Ishikawa (cell line): ENCODE measurements at regions not wholly inside any gene's neighbourhood (a gene's known extent, or its start where the extent isn't known, plus 50 kb on each side); places are given as distances from the start of the nearest gene placed in this dataset.

Experiments used
- CEBPB ChIP-seq: IDR thresholded peaks from 2 replicates; pipeline ENCODE4 v1.6.1; 2012
- CREB1 ChIP-seq: IDR thresholded peaks from 2 replicates; pipeline ENCODE4 v1.6.1; 2012; ENCODE audit warnings: low read depth
- EGR1 ChIP-seq: IDR thresholded peaks from 2 replicates; pipeline ENCODE4 v1.6.1; 2012
- EP300 ChIP-seq: IDR thresholded peaks from 2 replicates; pipeline ENCODE4 v1.6.1; 2012; ENCODE audit warnings: borderline replicate concordance
- FOXM1 ChIP-seq: IDR thresholded peaks from 2 replicates; pipeline ENCODE4 v1.6.1; 2012; ENCODE audit warnings: low read depth, borderline replicate concordance
- NFIC ChIP-seq: IDR thresholded peaks from 2 replicates; pipeline ENCODE4 v1.6.1; 2012
- RAD21 ChIP-seq: IDR thresholded peaks from 2 replicates; pipeline ENCODE4 v1.6.1; 2012; ENCODE audit warnings: low read depth
- TAF1 ChIP-seq: IDR thresholded peaks from 2 replicates; pipeline ENCODE4 v1.6.1; 2012; ENCODE audit warnings: low read depth, mild to moderate bottlenecking
- TCF12 ChIP-seq: IDR thresholded peaks from 2 replicates; pipeline ENCODE4 v1.6.1; 2012; ENCODE audit warnings: low read depth
- TEAD4 ChIP-seq: IDR thresholded peaks from 2 replicates; pipeline ENCODE4 v1.6.1; 2012
- YY1 ChIP-seq: IDR thresholded peaks from 2 replicates; pipeline ENCODE4 v1.6.1; 2012; ENCODE audit warnings: low read depth
- ZBTB7A ChIP-seq: IDR thresholded peaks from 2 replicates; pipeline ENCODE4 v1.6.1; 2012; ENCODE audit warnings: low read depth
- TF ChIP-seq, protein P1 (sequence below): IDR thresholded peaks from 2 replicates; pipeline ENCODE4 v1.6.1; 2012; ENCODE audit warnings: low read depth, mild to moderate bottlenecking
- TF ChIP-seq, protein P2 (sequence below): IDR thresholded peaks from 2 replicates; pipeline ENCODE4 v1.6.1; 2012
- TF ChIP-seq, protein P3 (sequence below): IDR thresholded peaks from 2 replicates; pipeline ENCODE4 v1.6.1; 2012

DNA sequence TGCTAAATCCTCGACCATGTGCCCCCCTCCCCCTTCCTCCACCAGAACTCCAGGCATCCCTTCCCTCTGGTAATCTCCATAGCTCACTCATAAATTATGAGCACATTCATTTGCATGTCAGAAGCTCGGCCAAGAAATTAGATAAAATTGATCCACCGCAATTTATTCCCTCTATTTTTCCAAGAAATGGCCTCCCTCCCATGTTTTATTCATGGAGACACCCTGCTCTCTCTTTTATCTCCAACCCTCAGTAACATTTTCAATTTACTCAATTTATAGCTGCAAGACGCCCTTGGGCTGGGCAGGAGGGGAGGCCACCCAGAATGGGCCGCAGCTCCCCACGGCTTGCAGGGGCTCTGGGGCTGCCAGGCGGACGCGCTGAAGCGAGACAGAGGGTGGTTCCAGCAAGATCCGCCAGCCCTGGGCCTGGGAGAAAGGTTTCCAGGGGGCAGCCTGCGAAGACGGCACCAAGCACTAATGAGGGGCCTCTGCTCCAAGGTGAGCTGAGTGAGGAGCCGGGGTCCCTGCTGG lies 54.7 kb upstream of the ZNF423 start:
- TF ChIP-seq TEAD4, result no peak
- TF ChIP-seq FOXM1, result no peak
- TF ChIP-seq, protein P1, sequence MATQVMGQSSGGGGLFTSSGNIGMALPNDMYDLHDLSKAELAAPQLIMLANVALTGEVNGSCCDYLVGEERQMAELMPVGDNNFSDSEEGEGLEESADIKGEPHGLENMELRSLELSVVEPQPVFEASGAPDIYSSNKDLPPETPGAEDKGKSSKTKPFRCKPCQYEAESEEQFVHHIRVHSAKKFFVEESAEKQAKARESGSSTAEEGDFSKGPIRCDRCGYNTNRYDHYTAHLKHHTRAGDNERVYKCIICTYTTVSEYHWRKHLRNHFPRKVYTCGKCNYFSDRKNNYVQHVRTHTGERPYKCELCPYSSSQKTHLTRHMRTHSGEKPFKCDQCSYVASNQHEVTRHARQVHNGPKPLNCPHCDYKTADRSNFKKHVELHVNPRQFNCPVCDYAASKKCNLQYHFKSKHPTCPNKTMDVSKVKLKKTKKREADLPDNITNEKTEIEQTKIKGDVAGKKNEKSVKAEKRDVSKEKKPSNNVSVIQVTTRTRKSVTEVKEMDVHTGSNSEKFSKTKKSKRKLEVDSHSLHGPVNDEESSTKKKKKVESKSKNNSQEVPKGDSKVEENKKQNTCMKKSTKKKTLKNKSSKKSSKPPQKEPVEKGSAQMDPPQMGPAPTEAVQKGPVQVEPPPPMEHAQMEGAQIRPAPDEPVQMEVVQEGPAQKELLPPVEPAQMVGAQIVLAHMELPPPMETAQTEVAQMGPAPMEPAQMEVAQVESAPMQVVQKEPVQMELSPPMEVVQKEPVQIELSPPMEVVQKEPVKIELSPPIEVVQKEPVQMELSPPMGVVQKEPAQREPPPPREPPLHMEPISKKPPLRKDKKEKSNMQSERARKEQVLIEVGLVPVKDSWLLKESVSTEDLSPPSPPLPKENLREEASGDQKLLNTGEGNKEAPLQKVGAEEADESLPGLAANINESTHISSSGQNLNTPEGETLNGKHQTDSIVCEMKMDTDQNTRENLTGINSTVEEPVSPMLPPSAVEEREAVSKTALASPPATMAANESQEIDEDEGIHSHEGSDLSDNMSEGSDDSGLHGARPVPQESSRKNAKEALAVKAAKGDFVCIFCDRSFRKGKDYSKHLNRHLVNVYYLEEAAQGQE, result no peak
- TF ChIP-seq CEBPB, result no peak
- TF ChIP-seq YY1, result no peak
- no peak for TF ChIP-seq ZBTB7A
- TF ChIP-seq, protein P2, sequence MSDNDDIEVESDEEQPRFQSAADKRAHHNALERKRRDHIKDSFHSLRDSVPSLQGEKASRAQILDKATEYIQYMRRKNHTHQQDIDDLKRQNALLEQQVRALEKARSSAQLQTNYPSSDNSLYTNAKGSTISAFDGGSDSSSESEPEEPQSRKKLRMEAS, result no peak
- TF ChIP-seq, protein P3, sequence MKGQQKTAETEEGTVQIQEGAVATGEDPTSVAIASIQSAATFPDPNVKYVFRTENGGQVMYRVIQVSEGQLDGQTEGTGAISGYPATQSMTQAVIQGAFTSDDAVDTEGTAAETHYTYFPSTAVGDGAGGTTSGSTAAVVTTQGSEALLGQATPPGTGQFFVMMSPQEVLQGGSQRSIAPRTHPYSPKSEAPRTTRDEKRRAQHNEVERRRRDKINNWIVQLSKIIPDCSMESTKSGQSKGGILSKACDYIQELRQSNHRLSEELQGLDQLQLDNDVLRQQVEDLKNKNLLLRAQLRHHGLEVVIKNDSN, result no peak
- no peak for TF ChIP-seq NFIC
- no peak for TF ChIP-seq CREB1
- no peak for TF ChIP-seq RAD21
- TF ChIP-seq EP300, result no peak

DNA sequence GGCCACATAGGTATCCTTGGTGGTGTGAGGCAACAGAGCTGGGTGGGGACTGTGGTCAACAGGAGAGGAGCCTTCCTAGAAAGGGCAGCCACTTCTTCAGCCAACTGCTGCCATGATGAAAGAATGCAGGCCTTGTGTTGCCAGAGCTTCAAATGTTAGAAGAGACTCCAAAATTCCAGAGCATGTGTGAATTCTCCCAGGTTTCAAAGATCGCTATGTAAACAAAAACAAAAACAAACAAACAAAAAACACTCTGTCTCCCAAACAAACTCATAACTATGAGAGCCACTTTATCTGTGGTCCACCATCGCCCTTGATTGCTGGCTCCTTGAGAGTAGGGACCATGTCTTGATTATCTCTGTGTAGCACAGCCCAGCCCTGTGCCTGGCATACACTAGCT lies 55.5 kb upstream of the ZNF423 start:
- TF ChIP-seq, protein P2, result no peak
- TF ChIP-seq RAD21, result no peak
- no peak for TF ChIP-seq EGR1
- TF ChIP-seq FOXM1, result no peak
- TF ChIP-seq TAF1, result no peak
- no peak for TF ChIP-seq CEBPB
- TF ChIP-seq NFIC, result no peak
- TF ChIP-seq, protein P1, result no peak
- TF ChIP-seq, protein P3, result no peak
- TF ChIP-seq ZBTB7A, result no peak

DNA sequence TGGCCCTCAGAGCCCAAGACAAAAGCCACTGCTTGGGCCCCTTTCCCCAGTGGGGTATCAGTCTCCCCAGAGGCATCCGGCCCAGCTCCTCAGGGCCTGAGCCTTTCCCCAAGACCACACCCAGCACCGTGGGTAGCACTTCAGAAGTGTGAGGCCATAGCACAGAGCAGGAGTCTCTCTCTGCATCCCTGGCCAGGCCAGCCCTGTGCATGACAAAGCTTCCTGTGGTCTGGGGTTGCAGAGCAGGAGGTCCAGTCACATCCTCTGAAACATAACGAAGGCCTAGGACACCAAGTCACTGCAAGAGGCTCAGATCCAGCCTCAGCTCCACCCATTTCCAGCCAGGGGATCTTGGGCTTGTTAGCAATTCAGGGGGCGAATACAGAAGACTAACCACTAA lies 56.8 kb upstream of the ZNF423 start:
- TF ChIP-seq TEAD4 (no peak), TCF12 (no peak), EP300 (no peak), EGR1 (no peak), CEBPB (no peak), CREB1 (no peak), FOXM1 (no peak), TAF1 (no peak), NFIC (no peak), ZBTB7A (no peak), RAD21 (no peak), YY1 (no peak)
- TF ChIP-seq, protein P3, result no peak
- TF ChIP-seq, protein P2, result no peak
- TF ChIP-seq, protein P1, result no peak

DNA sequence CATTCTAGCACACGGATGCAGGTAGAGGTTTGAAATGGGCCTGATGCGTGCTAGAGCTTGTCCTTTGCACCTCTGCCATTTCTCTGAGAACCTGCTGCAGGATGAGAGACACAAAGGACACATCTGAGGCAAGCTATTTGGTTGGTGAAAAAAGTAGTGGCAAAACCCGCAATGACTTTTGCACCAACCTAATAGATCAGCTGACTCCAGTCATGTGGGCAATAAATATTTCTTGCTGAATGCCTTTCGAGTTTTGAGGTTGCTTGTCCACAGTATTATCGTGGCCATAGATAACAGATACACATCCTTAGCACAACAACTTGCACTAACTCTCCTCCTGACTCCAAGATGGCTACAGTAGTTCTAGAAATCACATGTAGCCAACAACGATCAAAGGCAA lies 57.8 kb upstream of the ZNF423 start:
- TF ChIP-seq CREB1 (no peak), NFIC (no peak), ZBTB7A (no peak), EGR1 (no peak), FOXM1 (no peak), TEAD4 (no peak)
- TF ChIP-seq, protein P2, result no peak
